MM.1S (cell line): ENCODE measurements at regions not wholly inside any gene's neighbourhood (a gene's known extent, or its start where the extent isn't known, plus 50 kb on each side); places are given as distances from the start of the nearest gene placed in this dataset.
"Not testable (repeated sequence)": the region's sequence is repeated elsewhere in the genome, so short reads cannot be mapped to it uniquely, and the experiment has no call there.

Experiments used
- DNase-seq: peaks from one replicate; pipeline ENCODE4 v3.0.0-alpha.2; 2015
- H2AFZ ChIP-seq: fragments of 300-600 bp; sonication (generic); 2 replicates; pipeline ENCODE4 v1.6.0; 2016; ENCODE audit warnings: antibody characterized with exemption, low read length
- H3F3A ChIP-seq: fragments of 300-600 bp; sonication (generic); 2 replicates; pipeline ENCODE4 v1.6.1; 2016; ENCODE audit warnings: mild to moderate bottlenecking, antibody characterized with exemption, low read length, moderate library complexity, mixed read lengths; ENCODE audit not compliant: insufficient read depth
- H3K27ac ChIP-seq: fragments of 300-600 bp; sonication (generic); 2 replicates; pipeline ENCODE4 v1.5.1; 2016; ENCODE audit warnings: mild to moderate bottlenecking, low read length
- H3K27me3 ChIP-seq: fragments of 300-600 bp; sonication (generic); replicated peaks from 2 replicates; pipeline ENCODE4 v1.6.0; 2016; ENCODE audit warnings: low read length; ENCODE audit not compliant: insufficient read depth
- H3K36me3 ChIP-seq: fragments of 300-600 bp; sonication (generic); replicated peaks from 2 replicates; pipeline ENCODE4 v1.6.1; 2016; ENCODE audit warnings: mild to moderate bottlenecking, low read length, mixed read lengths; ENCODE audit not compliant: insufficient read depth
- H3K4me1 ChIP-seq: fragments of 300-600 bp; sonication (generic); 2 replicates; pipeline ENCODE4 v1.6.1; 2016; ENCODE audit warnings: low read length, mixed read lengths
- H3K4me2 ChIP-seq: fragments of 300-600 bp; sonication (generic); 2 replicates; pipeline ENCODE4 v1.6.0; 2016; ENCODE audit warnings: low read depth, low read length
- H3K4me3 ChIP-seq: fragments of 300-600 bp; sonication (generic); 2 replicates; pipeline ENCODE4 v1.5.1; 2016; ENCODE audit warnings: low read length, mixed read lengths
- H3K79me2 ChIP-seq: fragments of 300-600 bp; sonication (generic); 2 replicates; pipeline ENCODE4 v1.6.1; 2016; ENCODE audit warnings: mixed run types, low read length, mixed read lengths
- H3K9ac ChIP-seq: fragments of 300-600 bp; sonication (generic); 2 replicates; pipeline ENCODE4 v1.6.1; 2016; ENCODE audit warnings: low read length, mixed read lengths
- H3K9me2 ChIP-seq: fragments of 300-600 bp; sonication (generic); replicated peaks from 2 replicates; pipeline ENCODE4 v1.6.1; 2016; ENCODE audit warnings: mild to moderate bottlenecking, low read length, mixed read lengths; ENCODE audit not compliant: insufficient read depth
- H3K9me3 ChIP-seq: fragments of 300-600 bp; sonication (generic); replicated peaks from 2 replicates; pipeline ENCODE4 v1.6.1; 2016; ENCODE audit warnings: mild to moderate bottlenecking, low read length, mixed read lengths; ENCODE audit not compliant: insufficient read depth
- H4K20me1 ChIP-seq: fragments of 300-600 bp; sonication (generic); 2 replicates; pipeline ENCODE4 v1.6.1; 2016; ENCODE audit warnings: mild to moderate bottlenecking, low read length, moderate library complexity, mixed read lengths; ENCODE audit not compliant: insufficient read depth
- EZH2 ChIP-seq: fragments of 300-600 bp; sonication (generic); optimal IDR thresholded peaks from 2 replicates; pipeline ENCODE3; 2017; ENCODE audit warnings: low read depth, mild to moderate bottlenecking, antibody characterized with exemption, low read length, mixed read lengths
- EZH2phosphoT487 ChIP-seq: fragments of 300-600 bp; sonication (generic); IDR thresholded peaks from 2 replicates; pipeline ENCODE4 v1.6.1; 2018; ENCODE audit warnings: antibody characterized with exemption, low read length
- TF ChIP-seq, protein P1 (sequence below): fragments of 300-600 bp; sonication (generic); IDR thresholded peaks from 2 replicates; pipeline ENCODE4 v1.5.1; 2016; ENCODE audit warnings: antibody characterized with exemption, low read length, mixed read lengths

- no peaks in the 10 kb centered on the region for H3K9me3 ChIP-seq
- H3K27ac ChIP-seq = no peak overlapping the region
Measured at GRCh38 chr1:169048043-169048442, 58.4 kb upstream of the ATP1B1 start.

DNA sequence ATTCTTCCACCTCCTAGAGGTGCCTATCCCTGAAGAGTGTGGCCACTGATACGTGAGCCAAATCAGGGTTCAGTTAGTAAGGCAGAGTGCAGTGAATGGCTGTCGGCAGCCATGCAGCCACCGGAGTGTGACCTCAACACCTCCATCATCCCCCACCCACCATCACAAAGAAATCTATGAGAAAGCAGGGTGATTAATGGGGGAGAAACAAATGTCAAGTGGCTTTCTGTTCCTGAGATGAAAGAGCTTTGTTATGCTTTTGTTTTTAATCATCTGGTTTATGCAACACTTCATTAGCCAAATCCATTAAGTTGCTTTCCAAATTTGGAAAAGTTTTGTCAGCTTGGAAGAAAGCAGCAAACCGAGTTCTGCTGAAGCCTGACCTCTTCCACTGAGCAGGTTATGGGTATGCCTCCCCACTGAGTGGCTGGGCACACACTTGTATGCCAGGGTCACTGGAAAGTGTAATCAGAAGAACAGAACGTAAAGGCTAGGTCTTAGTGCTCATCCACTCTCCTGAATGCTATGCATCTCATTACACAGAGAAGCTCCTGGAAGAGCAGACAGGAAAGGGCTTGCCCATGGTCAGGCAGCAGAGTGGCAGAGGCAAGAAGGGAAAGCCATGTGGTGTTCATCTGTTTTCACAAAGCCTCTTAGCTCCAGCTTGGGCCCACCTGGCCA, 57.1 kb upstream of the ATP1B1 start:
- no peaks in the 10 kb centered on the region for H3K9me3 ChIP-seq
- H3K27ac ChIP-seq = no peak overlapping the region
- no peaks in the 10 kb centered on the region for H4K20me1 ChIP-seq
- H2AFZ ChIP-seq = no peak overlapping the region
- H3K9me2 ChIP-seq = no peaks in the 10 kb centered on the region
- no peak for TF ChIP-seq EZH2
- TF ChIP-seq EZH2phosphoT487 = no peak
- TF ChIP-seq, protein P1, sequence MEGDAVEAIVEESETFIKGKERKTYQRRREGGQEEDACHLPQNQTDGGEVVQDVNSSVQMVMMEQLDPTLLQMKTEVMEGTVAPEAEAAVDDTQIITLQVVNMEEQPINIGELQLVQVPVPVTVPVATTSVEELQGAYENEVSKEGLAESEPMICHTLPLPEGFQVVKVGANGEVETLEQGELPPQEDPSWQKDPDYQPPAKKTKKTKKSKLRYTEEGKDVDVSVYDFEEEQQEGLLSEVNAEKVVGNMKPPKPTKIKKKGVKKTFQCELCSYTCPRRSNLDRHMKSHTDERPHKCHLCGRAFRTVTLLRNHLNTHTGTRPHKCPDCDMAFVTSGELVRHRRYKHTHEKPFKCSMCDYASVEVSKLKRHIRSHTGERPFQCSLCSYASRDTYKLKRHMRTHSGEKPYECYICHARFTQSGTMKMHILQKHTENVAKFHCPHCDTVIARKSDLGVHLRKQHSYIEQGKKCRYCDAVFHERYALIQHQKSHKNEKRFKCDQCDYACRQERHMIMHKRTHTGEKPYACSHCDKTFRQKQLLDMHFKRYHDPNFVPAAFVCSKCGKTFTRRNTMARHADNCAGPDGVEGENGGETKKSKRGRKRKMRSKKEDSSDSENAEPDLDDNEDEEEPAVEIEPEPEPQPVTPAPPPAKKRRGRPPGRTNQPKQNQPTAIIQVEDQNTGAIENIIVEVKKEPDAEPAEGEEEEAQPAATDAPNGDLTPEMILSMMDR = no peak
- H3K4me1 ChIP-seq = peaks cover 15% of the 10 kb centered on the region
- H3K4me2 ChIP-seq = no peak overlapping the region
- H3K4me3 ChIP-seq = no peak overlapping the region
- H3F3A ChIP-seq = no peaks in the 10 kb centered on the region
- no peak for DNase-seq
- no peaks in the 10 kb centered on the region for H3K79me2 ChIP-seq
- no peaks in the 10 kb centered on the region for H3K36me3 ChIP-seq
- H3K27me3 ChIP-seq = no peaks in the 10 kb centered on the region
- no peak overlapping the region for H3K9ac ChIP-seq

More at GRCh38 chr1:169048043-169048442, 58.4 kb upstream of the ATP1B1 start:
- Histone ChIP-seq H2AFZ (no peak overlapping the region), H3K9ac (no peak overlapping the region), H3K9me2 (no peaks in the 10 kb centered on the region), H3K79me2 (no peaks in the 10 kb centered on the region), H3K4me3 (no peak overlapping the region), H3F3A (no peaks in the 10 kb centered on the region), H3K27me3 (no peaks in the 10 kb centered on the region), H4K20me1 (no peaks in the 10 kb centered on the region), H3K36me3 (no peaks in the 10 kb centered on the region), H3K4me2 (no peak overlapping the region), H3K4me1 (peaks cover 27% of the 10 kb centered on the region)
- DNase-seq = no peak
- no peak for TF ChIP-seq EZH2
- TF ChIP-seq, protein P1 = no peak
- TF ChIP-seq EZH2phosphoT487 = no peak

DNA sequence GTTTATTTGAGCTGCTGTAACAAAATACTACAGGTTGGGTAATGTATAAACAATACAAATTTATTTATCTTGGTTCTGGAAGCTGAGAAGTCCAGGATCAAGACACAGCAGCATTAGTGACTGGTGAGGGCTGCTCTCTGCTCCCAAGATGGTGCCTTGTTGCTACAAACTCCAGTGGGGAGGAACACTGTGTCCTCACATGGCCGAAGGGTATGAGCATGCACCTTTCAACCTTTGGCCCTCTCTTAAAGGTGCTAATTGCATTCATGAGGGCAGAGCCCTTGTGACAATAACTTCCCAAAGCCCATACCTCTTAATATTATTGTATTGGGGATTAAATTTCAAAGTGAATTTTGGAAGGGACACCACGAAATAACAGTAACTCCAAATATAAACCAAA, 55.3 kb upstream of the ATP1B1 start:
- Histone ChIP-seq H3K27me3 (no peaks in the 10 kb centered on the region), H3K36me3 (no peaks in the 10 kb centered on the region), H3K4me2 (no peak overlapping the region), H3K79me2 (no peaks in the 10 kb centered on the region), H3K9me3 (no peaks in the 10 kb centered on the region), H3K4me1 (peaks cover 11% of the 10 kb centered on the region), H3K27ac (no peak overlapping the region), H4K20me1 (no peaks in the 10 kb centered on the region), H2AFZ (no peak overlapping the region), H3K9me2 (no peaks in the 10 kb centered on the region), H3F3A (no peaks in the 10 kb centered on the region), H3K4me3 (no peak overlapping the region), H3K9ac (no peak overlapping the region)
- TF ChIP-seq, protein P1 = no peak
- TF ChIP-seq EZH2 (no peak), EZH2phosphoT487 (no peak)
- no peak for DNase-seq

DNA sequence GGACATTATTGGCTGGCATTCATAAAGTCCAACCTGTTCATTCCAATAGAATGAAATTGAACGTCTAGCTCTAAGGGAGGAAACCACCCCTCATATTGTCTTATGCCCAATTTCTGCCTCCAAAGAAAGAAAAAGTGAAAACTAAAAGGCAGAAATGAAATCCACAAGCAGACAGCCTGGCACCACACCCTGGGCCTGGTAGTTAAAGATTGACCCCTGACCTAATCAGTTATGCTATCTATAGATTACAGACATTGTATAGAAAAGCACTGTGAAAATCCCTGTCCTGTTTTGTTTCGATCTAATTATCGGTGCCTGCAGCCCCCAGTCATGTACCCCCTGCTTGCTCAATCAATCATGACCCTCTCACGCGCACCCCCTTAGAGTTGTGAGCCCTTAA, 54.3 kb upstream of the ATP1B1 start:
- H3K27ac ChIP-seq, H3K4me2 ChIP-seq, H4K20me1 ChIP-seq, H3K4me1 ChIP-seq, H3K79me2 ChIP-seq, H3K9ac ChIP-seq, H3F3A ChIP-seq, H3K4me3 ChIP-seq, H2AFZ ChIP-seq, H3K36me3 ChIP-seq, H3K9me3 ChIP-seq, H3K27me3 ChIP-seq, DNase-seq, H3K9me2 ChIP-seq: not testable (repeated sequence)
